ENCODE measurements at regions not wholly inside any gene's neighbourhood (a gene's known extent, or its start where the extent isn't known, plus 50 kb on each side); places are given as distances from the start of the nearest gene placed in this dataset.
A peak's percentile ranks its signal among the peaks of the same experiment; 100 is the strongest.

- Histone ChIP-seq H4K20me1 (ENCODE audit: insufficient read depth, low read length) (peaks cover 46% of the 10 kb centered on the region), H3K4me1 (ENCODE audit: insufficient read depth, low read length) (peaks cover 28% of the 10 kb centered on the region), H3K36me3 (ENCODE audit: insufficient read depth, low read length) (no peaks in the 10 kb centered on the region), H3K4me3 (ENCODE audit: insufficient read depth, low read depth, low read length) (no peak overlapping the region), H3K9ac (ENCODE audit: low read length) (no peak overlapping the region), H3K9me3 (ENCODE audit: insufficient read depth, low read depth, low read length) (no peaks in the 10 kb centered on the region), H3K27ac (ENCODE audit: low read depth, low read length) (no peak overlapping the region), H3K79me2 (ENCODE audit: insufficient read depth, low read length) (peaks cover 30% of the 10 kb centered on the region), H2AFZ (ENCODE audit: low read depth, low read length) (no peak overlapping the region), H3K4me2 (ENCODE audit: low read length) (no peak overlapping the region), H3K27me3 (ENCODE audit: insufficient read depth, low read length) (no peaks in the 10 kb centered on the region)
- H3K27ac Mint-ChIP-seq (ENCODE audit: unreplicated experiment): no peak overlapping the region
- FAIRE-seq (no peak), DNase-seq (ENCODE audit: low read depth) (no peak)
- H3K36me3 Mint-ChIP-seq (ENCODE audit: low read depth, unreplicated experiment): peaks cover 21% of the 10 kb centered on the region
- H3K9me3 Mint-ChIP-seq (ENCODE audit: unreplicated experiment): no peaks in the 10 kb centered on the region
- no peak overlapping the region for H3K4me3 Mint-ChIP-seq (ENCODE audit: unreplicated experiment)
- peaks cover 34% of the 10 kb centered on the region for H3K4me1 Mint-ChIP-seq (ENCODE audit: low read depth, unreplicated experiment)
- TF ChIP-seq EZH2 (IDR thresholded peaks at IDR 0.05; ENCODE audit: insufficient read depth, low read length): no peak
- TF ChIP-seq, protein P1, sequence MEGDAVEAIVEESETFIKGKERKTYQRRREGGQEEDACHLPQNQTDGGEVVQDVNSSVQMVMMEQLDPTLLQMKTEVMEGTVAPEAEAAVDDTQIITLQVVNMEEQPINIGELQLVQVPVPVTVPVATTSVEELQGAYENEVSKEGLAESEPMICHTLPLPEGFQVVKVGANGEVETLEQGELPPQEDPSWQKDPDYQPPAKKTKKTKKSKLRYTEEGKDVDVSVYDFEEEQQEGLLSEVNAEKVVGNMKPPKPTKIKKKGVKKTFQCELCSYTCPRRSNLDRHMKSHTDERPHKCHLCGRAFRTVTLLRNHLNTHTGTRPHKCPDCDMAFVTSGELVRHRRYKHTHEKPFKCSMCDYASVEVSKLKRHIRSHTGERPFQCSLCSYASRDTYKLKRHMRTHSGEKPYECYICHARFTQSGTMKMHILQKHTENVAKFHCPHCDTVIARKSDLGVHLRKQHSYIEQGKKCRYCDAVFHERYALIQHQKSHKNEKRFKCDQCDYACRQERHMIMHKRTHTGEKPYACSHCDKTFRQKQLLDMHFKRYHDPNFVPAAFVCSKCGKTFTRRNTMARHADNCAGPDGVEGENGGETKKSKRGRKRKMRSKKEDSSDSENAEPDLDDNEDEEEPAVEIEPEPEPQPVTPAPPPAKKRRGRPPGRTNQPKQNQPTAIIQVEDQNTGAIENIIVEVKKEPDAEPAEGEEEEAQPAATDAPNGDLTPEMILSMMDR (IDR thresholded peaks at IDR 0.05; ENCODE audit: insufficient read depth, low read depth, low read length): no peak
- H3K27me3 Mint-ChIP-seq (ENCODE audit: low read depth, unreplicated experiment): no peaks in the 10 kb centered on the region
Measured at GRCh38 chr2:120908314-120908975, 172.8 kb downstream of the GLI2 start.

DNA sequence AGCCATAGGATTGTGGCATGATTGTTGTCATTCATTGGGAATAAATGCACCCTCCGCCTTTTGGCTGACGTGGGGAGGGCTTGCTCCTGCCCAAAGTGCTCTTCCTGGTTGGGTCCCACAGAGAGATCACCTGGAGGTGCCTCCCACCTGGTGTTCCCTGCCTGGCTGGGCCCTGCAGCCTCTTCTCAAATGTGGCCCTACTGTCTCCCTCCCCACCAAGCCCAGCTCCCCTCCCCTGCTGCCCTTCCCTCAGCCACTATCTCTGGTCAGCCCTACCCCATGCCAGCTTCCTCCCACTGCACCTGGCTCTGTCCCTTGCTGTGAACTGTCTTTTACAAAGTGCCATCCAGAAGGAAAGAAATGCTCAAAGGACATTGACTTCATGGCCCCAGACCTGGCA lies 173.4 kb downstream of the GLI2 start:
- Histone ChIP-seq H3K27ac (ENCODE audit: low read depth, low read length) (no peak overlapping the region), H3K27me3 (ENCODE audit: insufficient read depth, low read length) (no peaks in the 10 kb centered on the region), H3K4me3 (ENCODE audit: insufficient read depth, low read depth, low read length) (no peak overlapping the region), H3K36me3 (ENCODE audit: insufficient read depth, low read length) (no peaks in the 10 kb centered on the region), H2AFZ (ENCODE audit: low read depth, low read length) (no peak overlapping the region), H3K79me2 (ENCODE audit: insufficient read depth, low read length) (peaks cover 36% of the 10 kb centered on the region), H3K9me3 (ENCODE audit: insufficient read depth, low read depth, low read length) (no peaks in the 10 kb centered on the region), H3K9ac (ENCODE audit: low read length) (no peak overlapping the region), H3K4me1 (ENCODE audit: insufficient read depth, low read length) (peaks cover 35% of the 10 kb centered on the region), H4K20me1 (ENCODE audit: insufficient read depth, low read length) (peaks cover 41% of the 10 kb centered on the region), H3K4me2 (ENCODE audit: low read length) (no peak overlapping the region)
- H3K27me3 Mint-ChIP-seq (ENCODE audit: low read depth, unreplicated experiment): no peaks in the 10 kb centered on the region
- H3K9me3 Mint-ChIP-seq (ENCODE audit: unreplicated experiment): no peaks in the 10 kb centered on the region
- TF ChIP-seq EZH2 (IDR thresholded peaks at IDR 0.05; ENCODE audit: insufficient read depth, low read length): no peak
- TF ChIP-seq, protein P1 (IDR thresholded peaks at IDR 0.05; ENCODE audit: insufficient read depth, low read depth, low read length): no peak
- peaks cover 41% of the 10 kb centered on the region for H3K4me1 Mint-ChIP-seq (ENCODE audit: low read depth, unreplicated experiment)
- FAIRE-seq: no peak
- H3K4me3 Mint-ChIP-seq (ENCODE audit: unreplicated experiment): no peak overlapping the region
- DNase-seq (ENCODE audit: low read depth): no peak
- H3K27ac Mint-ChIP-seq (ENCODE audit: unreplicated experiment): no peak overlapping the region
- H3K36me3 Mint-ChIP-seq (ENCODE audit: low read depth, unreplicated experiment): peaks cover 23% of the 10 kb centered on the region

DNA sequence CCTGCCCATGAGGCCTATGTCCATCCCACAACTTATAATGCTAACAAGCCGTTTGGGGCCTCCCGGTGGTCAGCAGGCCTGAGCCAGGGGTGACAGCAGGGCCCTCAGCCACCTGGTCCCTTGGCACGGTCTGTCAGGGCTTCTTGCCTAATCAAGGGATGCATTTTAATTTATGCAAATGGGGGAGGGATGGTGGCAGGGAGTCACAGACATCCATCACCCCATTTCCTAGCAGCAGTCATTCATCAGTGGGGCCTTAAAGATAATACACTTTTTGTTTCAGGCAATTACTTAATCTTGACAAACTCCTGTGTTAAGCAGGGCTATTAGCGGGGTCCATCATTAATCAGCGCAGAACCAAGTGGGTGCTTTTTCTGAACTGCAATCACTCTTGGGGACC lies 174.5 kb downstream of the GLI2 start:
- no peaks in the 10 kb centered on the region for H3K9me3 ChIP-seq (ENCODE audit: insufficient read depth, low read depth, low read length)
- Mint-ChIP-seq H3K4me3 (ENCODE audit: unreplicated experiment) (no peak overlapping the region), H3K27ac (ENCODE audit: unreplicated experiment) (peak overlapping the region; percentile 66), H3K9me3 (ENCODE audit: unreplicated experiment) (no peaks in the 10 kb centered on the region), H3K27me3 (ENCODE audit: low read depth, unreplicated experiment) (no peaks in the 10 kb centered on the region), H3K4me1 (ENCODE audit: low read depth, unreplicated experiment) (peaks cover 50% of the 10 kb centered on the region), H3K36me3 (ENCODE audit: low read depth, unreplicated experiment) (peaks cover 16% of the 10 kb centered on the region)
- H3K9ac ChIP-seq (ENCODE audit: low read length): no peak overlapping the region
- no peaks in the 10 kb centered on the region for H3K36me3 ChIP-seq (ENCODE audit: insufficient read depth, low read length)
- H4K20me1 ChIP-seq (ENCODE audit: insufficient read depth, low read length): peaks cover 32% of the 10 kb centered on the region
- H3K4me3 ChIP-seq (ENCODE audit: insufficient read depth, low read depth, low read length): no peak overlapping the region
- H3K4me1 ChIP-seq (ENCODE audit: insufficient read depth, low read length): peaks cover 46% of the 10 kb centered on the region
- H3K79me2 ChIP-seq (ENCODE audit: insufficient read depth, low read length): peaks cover 35% of the 10 kb centered on the region
- no peaks in the 10 kb centered on the region for H3K27me3 ChIP-seq (ENCODE audit: insufficient read depth, low read length)
- FAIRE-seq: no peak
- TF ChIP-seq, protein P1 (IDR thresholded peaks at IDR 0.05; ENCODE audit: insufficient read depth, low read depth, low read length): no peak
- TF ChIP-seq EZH2 (IDR thresholded peaks at IDR 0.05; ENCODE audit: insufficient read depth, low read length): no peak
- no peak overlapping the region for H2AFZ ChIP-seq (ENCODE audit: low read depth, low read length)
- H3K4me2 ChIP-seq (ENCODE audit: low read length): no peak overlapping the region
- no peak for DNase-seq (ENCODE audit: low read depth)
- H3K27ac ChIP-seq (ENCODE audit: low read depth, low read length): no peak overlapping the region
